T-helper 1 cell treated with Interleukin-12 subunit alpha and Interleukin-12 subunit beta and Interleukin-4 antibody, amounts not matched to agents 30 μg/mL and 1 μg/mL, for 36 hours (primary cell): ENCODE measurements at regions not wholly inside any gene's neighbourhood (a gene's known extent, or its start where the extent isn't known, plus 50 kb on each side); places are given as distances from the start of the nearest gene placed in this dataset.
"Not testable (repeated sequence)": the region's sequence is repeated elsewhere in the genome, so short reads cannot be mapped to it uniquely, and the experiment has no call there.

Experiments used
- H3K27ac Mint-ChIP-seq: one replicate; pipeline ENCODE4 v1.8.0; 2021; ENCODE audit warnings: mild to moderate bottlenecking, mixed read lengths
- H3K27me3 Mint-ChIP-seq: one replicate; pipeline ENCODE4 v1.8.0; 2021; ENCODE audit warnings: low read depth, mixed read lengths
- H3K36me3 Mint-ChIP-seq: one replicate; pipeline ENCODE4 v1.8.0; 2021; ENCODE audit warnings: low read depth, mixed read lengths
- H3K4me1 Mint-ChIP-seq: one replicate; pipeline ENCODE4 v1.8.0; 2021; ENCODE audit warnings: low read depth, mixed read lengths
- H3K4me3 Mint-ChIP-seq: one replicate; pipeline ENCODE4 v1.8.0; 2021; ENCODE audit warnings: mild to moderate bottlenecking, moderate library complexity, mixed read lengths
- H3K9me3 Mint-ChIP-seq: one replicate; pipeline ENCODE4 v1.8.0; 2021; ENCODE audit warnings: mixed read lengths

DNA sequence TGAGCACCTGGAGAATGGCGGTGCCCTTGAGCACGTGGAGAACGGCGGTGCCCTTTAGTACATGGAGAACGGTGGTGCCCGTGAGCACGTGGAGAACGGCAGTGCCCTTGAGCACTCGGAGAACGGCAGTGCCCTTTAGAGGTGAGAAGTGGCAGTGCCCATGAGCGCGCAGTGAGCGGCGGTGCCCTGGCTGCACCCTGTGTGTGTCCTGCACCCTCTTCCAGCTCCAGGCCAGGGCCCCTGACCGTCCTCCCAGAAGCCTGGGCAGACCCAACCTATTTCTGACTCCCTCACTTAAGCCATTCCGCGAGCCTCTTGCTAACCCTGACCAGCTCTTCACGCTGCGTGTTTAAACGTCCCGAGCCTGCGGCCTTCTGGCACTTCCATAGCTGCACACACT is 151.3 kb downstream of the DLL1 start:
- peaks cover 3% of the 10 kb centered on the region for H3K36me3 Mint-ChIP-seq
- H3K4me1 Mint-ChIP-seq: peaks cover 2% of the 10 kb centered on the region
- no peaks in the 10 kb centered on the region for H3K27me3 Mint-ChIP-seq
- H3K9me3 Mint-ChIP-seq: peaks cover 21% of the 10 kb centered on the region
- H3K4me3 Mint-ChIP-seq: no peak overlapping the region
- no peak overlapping the region for H3K27ac Mint-ChIP-seq

DNA sequence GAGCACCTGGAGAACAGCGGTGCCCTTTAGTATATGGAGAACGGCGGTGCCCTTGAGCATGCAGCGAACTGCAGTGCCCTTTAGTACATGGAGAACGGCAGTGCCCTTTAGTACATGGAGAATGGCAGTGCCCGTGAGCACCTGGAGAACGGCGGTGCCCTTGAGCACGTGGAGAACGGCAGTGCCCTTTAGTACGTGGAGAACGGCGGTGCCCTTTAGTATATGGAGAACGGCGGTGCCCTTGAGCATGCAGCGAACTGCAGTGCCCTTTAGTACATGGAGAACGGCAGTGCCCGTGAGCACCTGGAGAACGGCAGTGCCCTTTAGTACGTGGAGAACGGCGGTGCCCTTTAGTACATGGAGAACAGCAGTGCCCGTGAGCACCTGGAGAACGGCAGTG is 151.8 kb downstream of the DLL1 start:
- not testable (repeated sequence) for H3K36me3 Mint-ChIP-seq, H3K27me3 Mint-ChIP-seq, H3K27ac Mint-ChIP-seq, H3K4me1 Mint-ChIP-seq, H3K4me3 Mint-ChIP-seq
- H3K9me3 Mint-ChIP-seq: peaks cover 18% of the 10 kb centered on the region

DNA sequence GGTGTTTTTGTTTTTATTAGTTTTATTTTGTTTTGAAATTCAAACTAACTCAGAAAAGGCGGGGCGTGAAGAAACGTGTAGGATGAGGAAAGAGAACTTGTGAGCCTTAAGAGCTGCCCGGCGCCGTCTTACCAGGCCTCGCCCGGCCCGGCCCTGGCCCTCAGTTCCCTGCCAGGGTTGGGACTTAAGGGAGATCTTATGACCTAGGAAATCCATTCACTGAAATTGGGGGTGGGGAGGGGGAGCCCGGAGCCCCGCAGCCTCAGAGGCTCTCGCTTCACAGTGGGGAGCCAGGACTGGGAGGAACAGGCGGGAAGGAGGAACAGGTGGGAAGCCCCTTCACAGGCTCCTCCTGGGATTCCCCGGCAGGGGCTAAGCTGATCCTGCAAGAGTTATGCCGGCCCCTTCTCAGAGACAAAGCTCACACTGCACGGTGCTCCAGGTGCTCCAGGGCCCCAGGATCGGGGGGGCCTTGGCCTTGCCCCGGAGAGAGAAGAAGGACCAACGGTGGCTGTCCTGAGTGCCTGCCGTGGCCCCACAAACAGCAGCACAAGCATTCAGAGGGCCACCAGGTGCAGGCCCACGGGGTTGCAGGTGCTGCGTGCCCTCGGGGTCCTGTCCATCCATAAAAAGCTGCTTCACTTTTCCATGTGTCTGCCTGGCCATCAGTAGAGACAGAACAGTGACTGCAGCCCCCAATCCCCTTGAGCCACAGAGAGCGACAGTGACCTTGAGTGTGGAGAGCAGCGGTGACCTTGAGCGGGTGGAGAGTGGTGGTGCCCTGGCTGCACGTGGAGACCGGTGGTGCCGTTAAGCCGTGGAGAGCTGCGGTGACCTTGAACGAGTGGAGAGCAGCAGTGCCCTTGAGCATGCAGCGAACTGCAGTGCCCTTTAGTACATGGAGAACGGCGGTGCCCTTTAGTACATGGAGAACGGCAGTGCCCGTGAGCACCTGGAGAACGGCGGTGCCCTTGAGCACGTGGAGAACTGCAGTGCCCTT is 152.7 kb downstream of the DLL1 start:
- Mint-ChIP-seq H3K9me3 (peaks cover 10% of the 10 kb centered on the region), H3K4me1 (no peaks in the 10 kb centered on the region), H3K27me3 (no peaks in the 10 kb centered on the region), H3K27ac (no peak overlapping the region), H3K4me3 (no peak overlapping the region), H3K36me3 (peaks cover 2% of the 10 kb centered on the region)

DNA sequence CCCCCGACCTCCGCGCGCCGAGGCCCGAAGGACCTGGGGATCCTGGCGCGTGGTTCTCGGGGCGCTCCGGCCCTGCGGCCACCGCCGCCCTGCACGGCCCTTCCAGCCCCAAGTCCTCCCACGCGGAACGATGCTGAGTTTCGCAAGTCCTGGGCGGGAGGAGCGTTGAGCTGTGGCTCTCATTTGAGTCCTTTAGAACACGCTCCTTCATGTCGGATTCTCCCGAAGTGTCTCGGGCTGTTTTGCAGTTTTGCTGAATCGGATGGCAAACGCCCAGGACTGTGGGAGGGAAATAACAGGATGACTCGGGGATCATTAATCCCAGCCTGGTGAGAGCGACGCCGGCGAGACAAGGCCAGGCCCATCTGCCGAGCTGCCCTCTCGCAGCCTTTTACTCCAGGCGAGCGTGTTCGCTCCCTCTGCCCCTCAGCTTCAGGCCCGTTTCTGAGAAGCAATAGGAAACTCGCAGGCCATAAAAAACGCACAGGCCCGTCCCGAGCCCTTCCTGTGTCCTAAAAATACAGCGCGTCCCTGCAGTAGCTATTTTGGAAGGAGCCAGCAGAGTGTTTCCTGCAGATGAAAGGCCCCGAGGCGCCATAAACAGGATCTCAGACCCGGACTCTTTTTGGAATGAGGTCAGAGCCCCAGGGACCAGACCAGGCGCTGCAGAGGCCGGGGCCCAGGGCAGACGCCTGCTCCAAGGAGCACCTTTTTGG is 153.5 kb downstream of the DLL1 start:
- Mint-ChIP-seq H3K36me3 (no peaks in the 10 kb centered on the region), H3K27ac (no peak overlapping the region), H3K9me3 (peaks cover 8% of the 10 kb centered on the region), H3K4me1 (no peaks in the 10 kb centered on the region), H3K27me3 (no peaks in the 10 kb centered on the region), H3K4me3 (no peak overlapping the region)

DNA sequence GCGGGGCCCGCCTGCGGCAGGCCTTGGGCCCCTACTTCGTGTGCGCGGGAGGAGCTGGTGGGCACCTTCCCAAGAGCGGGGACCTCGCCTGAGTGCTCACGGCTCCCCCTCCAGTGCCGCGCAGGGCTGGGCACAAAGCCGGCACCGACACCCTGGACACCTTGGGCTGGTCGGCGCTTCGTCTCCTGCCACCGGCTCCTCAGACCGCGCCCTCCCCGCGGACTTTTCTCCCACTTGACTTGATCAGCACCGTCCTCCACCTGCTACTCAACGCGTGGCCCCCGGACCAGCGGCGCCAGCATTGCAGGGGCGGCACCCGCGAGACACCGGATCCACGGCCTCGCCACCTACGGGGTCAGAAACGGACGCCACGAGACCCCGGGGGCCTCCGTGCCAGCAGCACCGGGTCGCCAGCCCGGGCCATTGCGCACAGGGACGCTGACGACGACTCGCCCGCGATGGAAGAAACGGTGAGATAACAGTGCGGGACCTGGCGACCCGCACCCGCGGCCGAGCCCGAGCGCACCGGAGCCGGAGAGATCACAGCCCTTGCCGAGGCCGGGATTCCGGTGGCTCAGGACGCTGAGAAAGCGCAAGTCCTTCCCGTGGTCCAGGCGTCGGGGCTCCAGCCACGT is 154.2 kb downstream of the DLL1 start:
- peaks cover 8% of the 10 kb centered on the region for H3K9me3 Mint-ChIP-seq
- no peaks in the 10 kb centered on the region for H3K27me3 Mint-ChIP-seq
- no peaks in the 10 kb centered on the region for H3K36me3 Mint-ChIP-seq
- no peak overlapping the region for H3K27ac Mint-ChIP-seq
- H3K4me1 Mint-ChIP-seq: no peaks in the 10 kb centered on the region
- H3K4me3 Mint-ChIP-seq: no peak overlapping the region

DNA sequence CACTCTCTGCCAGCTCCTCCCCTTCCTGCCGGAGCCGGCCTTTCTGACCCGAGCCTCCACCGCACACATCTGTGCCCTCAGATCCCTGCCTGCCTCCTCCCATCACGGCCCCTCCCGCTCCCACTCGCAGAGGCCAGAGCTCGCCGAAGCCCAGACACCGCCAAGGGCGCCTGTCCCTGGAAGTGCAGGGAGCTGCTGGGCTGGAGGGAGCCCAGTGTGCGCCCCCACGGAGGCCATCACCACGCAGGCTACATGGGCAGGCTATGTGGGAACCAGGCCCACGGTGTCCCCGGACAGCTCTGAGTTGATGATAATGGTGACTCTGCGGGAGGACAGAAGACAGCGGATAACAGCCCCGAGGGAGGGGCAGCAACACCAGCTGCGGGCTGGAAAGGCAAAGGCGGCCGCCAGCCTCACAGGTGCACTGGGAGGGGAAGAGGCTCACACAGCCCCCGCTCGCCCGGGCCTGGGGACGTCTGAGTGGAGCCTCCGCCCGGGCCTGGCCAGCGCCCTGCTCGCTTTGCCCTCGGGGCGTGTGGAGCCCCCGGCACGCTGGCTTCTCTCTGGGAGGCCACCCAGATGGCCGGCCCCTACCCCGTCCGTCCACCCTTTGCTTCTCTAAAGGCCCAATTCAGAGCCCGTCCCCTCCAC is 154.9 kb downstream of the DLL1 start:
- H3K4me3 Mint-ChIP-seq: no peak overlapping the region
- peaks cover 8% of the 10 kb centered on the region for H3K9me3 Mint-ChIP-seq
- H3K27ac Mint-ChIP-seq: no peak overlapping the region
- no peaks in the 10 kb centered on the region for H3K4me1 Mint-ChIP-seq
- no peaks in the 10 kb centered on the region for H3K27me3 Mint-ChIP-seq
- no peaks in the 10 kb centered on the region for H3K36me3 Mint-ChIP-seq

DNA sequence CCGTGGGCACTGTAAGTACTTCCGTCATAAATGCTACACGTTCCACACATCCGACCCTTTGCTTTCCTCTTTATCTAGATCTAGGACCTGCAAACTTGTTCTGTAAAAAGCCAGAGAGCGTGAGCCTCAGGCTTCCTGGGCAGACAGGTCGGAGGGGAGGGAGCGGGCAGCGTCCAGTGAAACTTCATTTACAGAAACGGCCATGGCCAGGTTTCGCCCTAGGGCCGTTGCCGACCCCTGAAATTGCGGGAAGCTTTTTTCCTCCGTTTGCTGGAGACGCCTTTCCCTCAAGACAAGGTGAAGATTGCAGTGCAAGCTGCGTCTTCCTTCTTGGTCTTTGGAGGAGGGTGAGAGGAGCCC is 155.4 kb downstream of the DLL1 start:
- peaks cover 8% of the 10 kb centered on the region for H3K9me3 Mint-ChIP-seq
- H3K27ac Mint-ChIP-seq: no peak overlapping the region
- no peak overlapping the region for H3K4me3 Mint-ChIP-seq
- H3K4me1 Mint-ChIP-seq: no peaks in the 10 kb centered on the region
- no peaks in the 10 kb centered on the region for H3K27me3 Mint-ChIP-seq
- H3K36me3 Mint-ChIP-seq: no peaks in the 10 kb centered on the region

DNA sequence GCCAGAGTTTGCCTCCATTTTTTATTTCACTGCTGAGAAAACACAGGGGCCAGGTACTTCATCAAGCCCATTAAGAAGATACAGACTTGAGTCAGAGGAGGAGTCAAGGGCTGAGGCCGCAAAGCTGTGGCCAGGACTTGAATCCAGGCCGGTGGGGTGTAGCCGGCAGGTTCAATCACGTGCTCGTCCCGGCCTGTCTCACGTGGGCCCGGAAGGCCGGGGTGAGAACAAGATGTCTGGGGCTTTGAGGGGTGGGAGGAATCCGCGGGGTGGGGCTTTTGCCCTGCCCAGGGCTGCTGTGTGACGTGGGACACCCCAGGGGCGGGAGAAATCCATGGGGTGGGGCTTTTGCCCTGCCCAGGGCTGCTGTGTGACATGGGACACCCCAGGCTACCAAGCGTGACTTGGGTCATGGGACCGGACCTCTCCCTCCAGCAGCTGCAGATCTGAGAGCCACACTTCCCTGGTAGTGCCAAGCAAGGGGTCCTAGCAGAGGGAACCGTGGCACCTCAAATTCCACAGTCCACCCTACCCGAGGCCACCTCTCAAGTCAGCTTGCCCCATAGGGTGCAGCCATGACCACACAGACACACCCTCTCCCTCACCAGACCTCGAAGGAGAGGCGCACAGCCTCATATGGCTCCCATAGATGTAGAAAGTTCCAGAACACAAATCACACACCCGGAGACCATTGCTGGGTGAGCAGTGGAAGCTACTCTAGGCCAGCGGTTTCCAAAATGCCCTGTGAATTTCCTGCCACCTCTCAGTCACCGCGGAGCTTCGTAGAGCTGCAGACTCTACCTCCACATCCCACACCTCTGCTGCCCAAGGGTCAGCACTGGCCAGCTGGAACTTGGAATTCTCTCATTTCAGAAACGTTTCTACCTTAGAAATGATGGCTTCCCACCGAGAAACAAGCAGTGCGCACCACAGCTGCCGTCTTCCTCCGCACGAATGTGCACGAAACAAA is 156.1 kb downstream of the DLL1 start:
- H3K9me3 Mint-ChIP-seq: peaks cover 8% of the 10 kb centered on the region
- H3K4me3 Mint-ChIP-seq: no peak overlapping the region
- H3K27ac Mint-ChIP-seq: no peak overlapping the region
- H3K27me3 Mint-ChIP-seq: no peaks in the 10 kb centered on the region
- H3K36me3 Mint-ChIP-seq: no peaks in the 10 kb centered on the region
- no peaks in the 10 kb centered on the region for H3K4me1 Mint-ChIP-seq

DNA sequence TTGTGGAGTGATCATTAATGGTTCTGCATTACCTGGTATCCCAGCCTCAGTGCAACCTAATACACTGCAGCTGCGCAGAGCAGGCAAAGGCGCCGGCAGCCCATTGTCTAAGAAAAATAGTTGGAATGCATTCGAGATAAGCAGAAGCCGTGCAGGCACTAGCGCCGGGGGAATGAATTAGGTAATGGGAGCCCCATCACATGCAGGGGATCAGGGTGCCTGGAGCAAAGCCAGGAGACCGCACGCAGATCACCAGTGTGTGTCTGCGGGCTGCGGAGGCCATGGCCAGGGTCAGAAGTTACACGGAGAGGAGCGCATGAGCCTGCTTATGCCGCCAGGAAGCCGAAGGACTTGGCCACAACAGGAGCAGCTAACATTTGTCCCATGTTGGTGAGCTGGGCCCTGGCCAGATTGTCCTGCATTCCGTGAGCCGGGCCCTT is 156.8 kb downstream of the DLL1 start:
- no peak overlapping the region for H3K4me3 Mint-ChIP-seq
- H3K36me3 Mint-ChIP-seq: no peaks in the 10 kb centered on the region
- H3K27me3 Mint-ChIP-seq: no peaks in the 10 kb centered on the region
- H3K27ac Mint-ChIP-seq: no peak overlapping the region
- H3K4me1 Mint-ChIP-seq: no peaks in the 10 kb centered on the region
- peaks cover 7% of the 10 kb centered on the region for H3K9me3 Mint-ChIP-seq

DNA sequence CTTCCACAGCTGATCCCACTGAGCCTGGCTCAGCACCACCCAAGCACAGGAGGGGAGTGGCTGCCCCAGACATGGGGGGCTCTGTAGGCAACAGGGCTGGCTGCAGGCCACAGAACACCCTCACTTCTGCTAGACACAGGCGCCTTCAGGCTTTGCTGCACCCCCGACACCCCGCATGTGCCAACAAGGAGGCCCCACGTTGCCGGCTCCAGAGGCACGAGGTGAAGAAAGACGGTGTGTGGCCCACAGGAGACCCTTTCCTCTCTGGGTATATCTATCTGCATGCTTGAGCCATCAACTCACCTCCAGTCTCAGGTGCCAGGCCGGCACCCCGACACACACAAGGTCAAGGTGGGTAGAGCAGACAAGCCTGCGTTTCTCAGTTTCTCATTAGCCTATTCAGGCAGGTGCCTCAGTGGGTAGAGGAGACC is 158.3 kb downstream of the DLL1 start:
- Mint-ChIP-seq H3K27me3 (no peaks in the 10 kb centered on the region), H3K9me3 (no peaks in the 10 kb centered on the region), H3K36me3 (no peaks in the 10 kb centered on the region), H3K4me1 (no peaks in the 10 kb centered on the region), H3K27ac (no peak overlapping the region), H3K4me3 (no peak overlapping the region)

DNA sequence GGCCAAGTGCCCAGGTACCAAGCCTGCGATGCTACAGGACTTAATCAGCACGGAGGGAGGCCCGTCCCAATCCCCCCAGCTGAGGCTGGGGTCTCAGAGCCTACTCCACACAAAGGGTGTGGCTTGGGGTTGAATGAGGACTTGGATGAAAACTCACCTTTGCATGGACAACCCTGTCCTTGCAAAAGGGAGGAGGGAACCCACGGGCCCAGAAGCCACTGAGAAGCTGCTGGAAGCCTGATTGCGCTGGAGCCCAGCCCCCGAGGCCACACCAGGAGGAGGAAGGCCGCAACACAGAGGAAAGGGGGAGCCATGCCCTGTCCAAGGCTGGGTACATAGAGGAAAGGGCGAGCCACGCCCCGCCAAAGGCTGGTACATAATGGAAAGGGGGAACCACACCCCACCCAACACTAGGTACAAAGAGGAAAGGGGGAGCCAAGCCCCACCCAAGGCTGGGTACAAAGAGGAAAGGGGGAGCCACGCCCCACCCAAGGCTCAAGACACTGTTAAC is 158.8 kb downstream of the DLL1 start:
- Mint-ChIP-seq H3K27ac (no peak overlapping the region), H3K9me3 (no peaks in the 10 kb centered on the region), H3K4me3 (no peak overlapping the region), H3K4me1 (no peaks in the 10 kb centered on the region), H3K27me3 (no peaks in the 10 kb centered on the region), H3K36me3 (no peaks in the 10 kb centered on the region)

DNA sequence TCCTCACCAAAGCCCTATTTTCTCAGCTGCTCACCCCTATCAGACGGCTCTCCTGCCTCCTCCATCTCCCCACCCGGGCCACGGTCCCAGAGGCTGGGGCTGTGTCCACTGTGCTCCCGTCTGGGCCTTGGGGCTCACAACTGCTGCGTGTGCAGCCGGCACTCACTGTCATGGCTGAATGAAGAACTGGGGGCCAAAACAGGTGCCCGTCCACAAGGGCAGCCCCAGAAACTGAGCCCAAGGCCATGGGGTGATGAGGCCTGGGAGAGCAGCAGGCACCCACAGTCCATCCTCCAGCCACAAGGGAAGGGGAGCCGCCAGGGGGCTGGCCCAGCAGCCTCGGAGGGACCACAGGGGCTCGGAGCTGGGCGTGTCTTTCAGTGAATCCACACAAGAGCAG is 159.5 kb downstream of the DLL1 start:
- Mint-ChIP-seq H3K36me3 (no peaks in the 10 kb centered on the region), H3K27me3 (no peaks in the 10 kb centered on the region), H3K4me3 (no peak overlapping the region), H3K27ac (no peak overlapping the region), H3K9me3 (no peaks in the 10 kb centered on the region), H3K4me1 (no peaks in the 10 kb centered on the region)

DNA sequence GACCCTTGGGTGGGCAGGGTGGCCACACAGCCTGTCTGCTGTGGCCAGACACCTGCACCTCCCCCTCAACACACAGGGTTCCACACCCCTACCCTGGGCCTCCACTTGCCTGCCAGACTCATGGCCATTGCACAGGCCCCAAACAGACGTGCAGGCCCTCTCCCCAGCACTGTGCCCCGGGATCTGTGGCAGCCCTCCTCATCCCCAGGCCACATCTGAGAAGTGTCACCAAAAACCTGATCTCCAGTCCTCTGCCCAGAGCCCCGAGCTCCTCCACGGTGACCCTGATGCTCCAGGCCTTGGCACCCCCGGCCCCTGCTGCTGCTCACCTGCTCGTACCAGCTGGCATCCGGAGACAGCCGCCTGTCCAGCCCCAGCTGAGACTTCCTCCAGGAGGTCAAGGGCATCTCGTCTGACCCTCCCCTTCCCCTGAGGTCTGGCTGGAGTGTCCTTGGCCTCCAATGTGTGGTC is 160.1 kb downstream of the DLL1 start:
- Mint-ChIP-seq H3K36me3 (no peaks in the 10 kb centered on the region), H3K9me3 (no peaks in the 10 kb centered on the region), H3K27me3 (no peaks in the 10 kb centered on the region), H3K27ac (no peak overlapping the region), H3K4me3 (no peak overlapping the region), H3K4me1 (no peaks in the 10 kb centered on the region)
